Glomerular endothelial cell (primary cell): ENCODE measurements at regions not wholly inside any gene's neighbourhood (a gene's known extent, or its start where the extent isn't known, plus 50 kb on each side); places are given as distances from the start of the nearest gene placed in this dataset.

Experiments used
- DNase-seq: peaks from one replicate; pipeline ENCODE4 v3.0.0-alpha.2; 2011; ENCODE audit warnings: low read depth, low spot score; ENCODE audit errors: extremely low read depth

GRCh38 chr1:228823200-228823599 is 87.9 kb downstream of the RHOU start:
- DNase-seq: no peak

- DNase-seq: no peak
Measured at GRCh38 chr1:228824366-228824765, 89.1 kb downstream of the RHOU start.

GRCh38 chr1:228825041-228825440 is 89.8 kb downstream of the RHOU start:
- no peak for DNase-seq

- no peak for DNase-seq
Measured at GRCh38 chr1:228825840-228826484, 90.7 kb downstream of the RHOU start.

- no peak for DNase-seq
Measured at GRCh38 chr1:228827019-228827418, 91.7 kb downstream of the RHOU start.

- no peak for DNase-seq
Measured at GRCh38 chr1:228828151-228828550, 92.9 kb downstream of the RHOU start.

GRCh38 chr1:228830185-228830953 is 95.1 kb downstream of the RHOU start:
- DNase-seq: no peak

- DNase-seq: no peak
Measured at GRCh38 chr1:228830954-228831481, 95.7 kb downstream of the RHOU start.

- DNase-seq: no peak
Measured at GRCh38 chr1:228833911-228834688, 98.8 kb downstream of the RHOU start.

GRCh38 chr1:228835456-228835855 is 100.2 kb downstream of the RHOU start:
- no peak for DNase-seq

- DNase-seq: no peak
Measured at GRCh38 chr1:228835911-228836310, 100.6 kb downstream of the RHOU start.

- DNase-seq: no peak
Measured at GRCh38 chr1:228836427-228836826, 101.1 kb downstream of the RHOU start.

- no peak for DNase-seq
Measured at GRCh38 chr1:228837032-228837431, 101.8 kb downstream of the RHOU start.

GRCh38 chr1:228837817-228838716 is 102.8 kb downstream of the RHOU start:
- DNase-seq: peak; percentile 80

- DNase-seq: no peak
Measured at GRCh38 chr1:228838717-228839500, 103.6 kb downstream of the RHOU start.

- no peak for DNase-seq
Measured at GRCh38 chr1:228839656-228840055, 104.4 kb downstream of the RHOU start.

GRCh38 chr1:228841632-228842031 is 106.4 kb downstream of the RHOU start:
- DNase-seq: no peak

- no peak for DNase-seq
Measured at GRCh38 chr1:228842094-228842775, 107.0 kb downstream of the RHOU start.

GRCh38 chr1:228845101-228845500 is 109.8 kb downstream of the RHOU start:
- no peak for DNase-seq
